HepG2 (cell line): ENCODE measurements at regions not wholly inside any gene's neighbourhood (a gene's known extent, or its start where the extent isn't known, plus 50 kb on each side); places are given as distances from the start of the nearest gene placed in this dataset.

Experiments used
- CCDC6 ChIP-seq: sonication (generic); formaldehyde crosslinking; IDR thresholded peaks from 2 replicates; pipeline ENCODE4 v1.8.1; 2022; ENCODE audit warnings: mild to moderate bottlenecking, missing genetic modification reagents, moderate library complexity
- CREB1 ChIP-seq, 2 experiments: fragments of 450-650 bp in 1 of 2; IDR thresholded peaks; 2 replicates each; pipeline ENCODE4 v1.6.1; 2016 to 2017; ENCODE audit warnings: control low read depth in 1 of 2, mild to moderate bottlenecking in 1 of 2, missing compliant biosample characterization in 1 of 2, missing genetic modification characterization in 1 of 2
- ERF ChIP-seq: IDR thresholded peaks from 2 replicates; pipeline ENCODE4 v1.6.1; 2018; ENCODE audit warnings: missing biosample characterization, missing genetic modification reagents
- HOXA3 ChIP-seq: sonication (generic); formaldehyde crosslinking; IDR thresholded peaks from 2 replicates; pipeline ENCODE4 v1.5.0; 2020; ENCODE audit warnings: missing genetic modification reagents
- KDM2A ChIP-seq: sonication (generic); formaldehyde crosslinking; IDR thresholded peaks from 2 replicates; pipeline ENCODE4 v1.4.0; 2020; ENCODE audit warnings: low read depth, missing genetic modification reagents, borderline replicate concordance
- NKX3-1 ChIP-seq: sonication (generic); formaldehyde crosslinking; IDR thresholded peaks from 2 replicates; pipeline ENCODE4 v1.5.0; 2020; ENCODE audit warnings: missing genetic modification reagents
- PBX3 ChIP-seq: sonication (generic); formaldehyde crosslinking; IDR thresholded peaks from 2 replicates; pipeline ENCODE4 v1.8.1; 2023; ENCODE audit warnings: missing genetic modification reagents, inconsistent platforms, borderline replicate concordance
- SP140L ChIP-seq: sonication (generic); formaldehyde crosslinking; IDR thresholded peaks from 2 replicates; pipeline ENCODE4 v1.4.0; 2020; ENCODE audit warnings: missing genetic modification reagents, borderline replicate concordance
- TEAD3 ChIP-seq: optimal IDR thresholded peaks from 2 replicates; pipeline ENCODE3; 2016; ENCODE audit warnings: borderline replicate concordance
- WIZ ChIP-seq: sonication (generic); formaldehyde crosslinking; IDR thresholded peaks from 2 replicates; pipeline ENCODE4 v1.5.1; 2020; ENCODE audit warnings: mild to moderate bottlenecking, missing genetic modification reagents
- ZBTB25 ChIP-seq: IDR thresholded peaks from 2 replicates; pipeline ENCODE4 v1.6.1; 2018; ENCODE audit warnings: missing genetic modification reagents
- ZFP36L1 ChIP-seq: sonication (generic); formaldehyde crosslinking; IDR thresholded peaks from 2 replicates; pipeline ENCODE4 v1.8.0; 2022; ENCODE audit warnings: mild to moderate bottlenecking, missing genetic modification reagents, moderate library complexity
- ZNF235 ChIP-seq: sonication (generic); formaldehyde crosslinking; IDR thresholded peaks from 2 replicates; pipeline ENCODE4 v1.8.1; 2023; ENCODE audit warnings: mild to moderate bottlenecking, missing genetic modification reagents, borderline replicate concordance
- ZNF337 ChIP-seq: sonication (generic); formaldehyde crosslinking; IDR thresholded peaks from 2 replicates; pipeline ENCODE4 v1.5.1; 2020; ENCODE audit warnings: missing genetic modification reagents, low read depth, mild to moderate bottlenecking, borderline replicate concordance
- ZNF431 ChIP-seq: sonication (generic); formaldehyde crosslinking; IDR thresholded peaks from 2 replicates; pipeline ENCODE4 v1.9.0; 2022; ENCODE audit warnings: missing genetic modification reagents, low read depth, mild to moderate bottlenecking, borderline replicate concordance
- ZNF503 ChIP-seq: sonication (generic); formaldehyde crosslinking; IDR thresholded peaks from 2 replicates; pipeline ENCODE4 v1.4.0; 2020; ENCODE audit warnings: missing genetic modification reagents
- ZNF564 ChIP-seq: sonication (generic); formaldehyde crosslinking; IDR thresholded peaks from 2 replicates; pipeline ENCODE4 v1.8.1; 2023; ENCODE audit warnings: mild to moderate bottlenecking, missing genetic modification reagents
- ZNF75D ChIP-seq: sonication (generic); formaldehyde crosslinking; IDR thresholded peaks from 2 replicates; pipeline ENCODE4 v1.8.1; 2023; ENCODE audit warnings: missing genetic modification reagents, mild to moderate bottlenecking, borderline replicate concordance
- ZNF766 ChIP-seq: sonication (generic); formaldehyde crosslinking; IDR thresholded peaks from 2 replicates; pipeline ENCODE4 v1.5.0; 2020; ENCODE audit warnings: missing genetic modification reagents, borderline replicate concordance
- ZNF790 ChIP-seq: sonication (generic); formaldehyde crosslinking; IDR thresholded peaks from 2 replicates; pipeline ENCODE4 v1.8.0; 2022; ENCODE audit warnings: missing genetic modification reagents, mild to moderate bottlenecking, borderline replicate concordance
- ZNF792 ChIP-seq: IDR thresholded peaks from 2 replicates; pipeline ENCODE4 v1.6.1; 2016
- TF ChIP-seq, protein P1 (sequence below): sonication (generic); formaldehyde crosslinking; IDR thresholded peaks from 2 replicates; pipeline ENCODE4 v1.8.0; 2022; ENCODE audit warnings: missing genetic modification reagents, low read depth, mild to moderate bottlenecking, borderline replicate concordance
- TF ChIP-seq, protein P2 (sequence below): sonication (generic); formaldehyde crosslinking; conservative IDR thresholded peaks from 2 replicates; pipeline ENCODE4 v1.5.0; 2020; ENCODE audit warnings: missing genetic modification reagents

- no peak for TF ChIP-seq ZNF337 (CRISPR knock-in tag)
- 0 out of 2 replicates have a peak, but pooled peaks have one; percentile 53 for TF ChIP-seq NKX3-1 (CRISPR knock-in tag)
- no peak for TF ChIP-seq ZNF235 (CRISPR knock-in tag)
- 0 out of 2 replicates have a peak, but pooled peaks have one; percentile 6 for TF ChIP-seq HOXA3 (CRISPR knock-in tag)
- peak; percentile 58; the same call in 1 of the 2 replicates for TF ChIP-seq WIZ (CRISPR knock-in tag)
- 0 out of 2 replicates have a peak, but pooled peaks have one; percentile 47 for TF ChIP-seq ZNF503 (CRISPR knock-in tag)
- TF ChIP-seq ZNF75D (CRISPR knock-in tag), result no peak
- TF ChIP-seq ZNF790, result no peak
- no peak for TF ChIP-seq CREB1 (IDR thresholded peaks at IDR 0.05)
- TF ChIP-seq CREB1 (CRISPR knock-in tag; IDR thresholded peaks at IDR 0.05), result peak; percentile 70; the same call in 1 of the 2 replicates
- TF ChIP-seq ZNF564, result no peak; the same call in 1 of the 2 replicates
- TF ChIP-seq ERF (CRISPR knock-in tag), result 0 out of 2 replicates have a peak, but pooled peaks have one; percentile 65
- TF ChIP-seq ZNF792 (CRISPR knock-in tag), result peak; percentile 89; the same call in 1 of the 2 replicates
- TF ChIP-seq KDM2A (CRISPR knock-in tag), result peak; percentile 48; the same call in 1 of the 2 replicates
- TF ChIP-seq ZFP36L1 (CRISPR knock-in tag), result peak; percentile 13; the same call in 1 of the 2 replicates
- TF ChIP-seq, protein P1, sequence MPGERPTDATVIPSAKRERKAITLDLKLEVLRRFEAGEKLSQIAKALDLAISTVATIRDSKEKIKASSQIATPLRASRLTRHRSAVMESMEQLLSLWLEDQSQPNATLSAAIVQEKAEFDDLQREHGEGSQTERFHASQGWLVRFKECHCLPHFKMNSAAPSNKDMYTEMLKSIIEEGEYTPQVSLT (CRISPR knock-in tag), result 0 out of 2 replicates have a peak, but pooled peaks have one; percentile 52
- no peak for TF ChIP-seq PBX3
- peak; percentile 51; the same call in 1 of the 2 replicates for TF ChIP-seq ZNF431
- TF ChIP-seq ZNF766 (CRISPR knock-in tag), result 0 out of 2 replicates have a peak, but pooled peaks have one; percentile 69
- TF ChIP-seq, protein P2, sequence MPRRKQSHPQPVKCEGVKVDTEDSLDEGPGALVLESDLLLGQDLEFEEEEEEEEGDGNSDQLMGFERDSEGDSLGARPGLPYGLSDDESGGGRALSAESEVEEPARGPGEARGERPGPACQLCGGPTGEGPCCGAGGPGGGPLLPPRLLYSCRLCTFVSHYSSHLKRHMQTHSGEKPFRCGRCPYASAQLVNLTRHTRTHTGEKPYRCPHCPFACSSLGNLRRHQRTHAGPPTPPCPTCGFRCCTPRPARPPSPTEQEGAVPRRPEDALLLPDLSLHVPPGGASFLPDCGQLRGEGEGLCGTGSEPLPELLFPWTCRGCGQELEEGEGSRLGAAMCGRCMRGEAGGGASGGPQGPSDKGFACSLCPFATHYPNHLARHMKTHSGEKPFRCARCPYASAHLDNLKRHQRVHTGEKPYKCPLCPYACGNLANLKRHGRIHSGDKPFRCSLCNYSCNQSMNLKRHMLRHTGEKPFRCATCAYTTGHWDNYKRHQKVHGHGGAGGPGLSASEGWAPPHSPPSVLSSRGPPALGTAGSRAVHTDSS, result no peak
- 0 out of 2 replicates have a peak, but pooled peaks have one; percentile 48 for TF ChIP-seq SP140L (CRISPR knock-in tag)
- TF ChIP-seq CCDC6 (CRISPR knock-in tag), result peak; percentile 78; the same call in 1 of the 2 replicates
- TF ChIP-seq ZBTB25 (CRISPR knock-in tag), result peak; percentile 79
- TF ChIP-seq TEAD3 (CRISPR knock-in tag), result peak; percentile 11
Observed at GRCh38 chr6:28758046-28758817, 165.6 kb downstream of the TRIM27 start (continued).
